HG03521 (cell line): ENCODE measurements at regions not wholly inside any gene's neighbourhood (a gene's known extent, or its start where the extent isn't known, plus 50 kb on each side); places are given as distances from the start of the nearest gene placed in this dataset.

Source experiments
- ATAC-seq: cut with Tn5 transposase; IDR thresholded peaks from one replicate; pipeline ENCODE4 v1.9.1; 2021; ENCODE audit warnings: mild to moderate bottlenecking, moderate library complexity; ENCODE audit not compliant: unreplicated experiment

- ATAC-seq, result no peak
These were observed 407.8 kb downstream of the TUSC7 start for GRCh38 chr3:117117188-117117936.

DNA sequence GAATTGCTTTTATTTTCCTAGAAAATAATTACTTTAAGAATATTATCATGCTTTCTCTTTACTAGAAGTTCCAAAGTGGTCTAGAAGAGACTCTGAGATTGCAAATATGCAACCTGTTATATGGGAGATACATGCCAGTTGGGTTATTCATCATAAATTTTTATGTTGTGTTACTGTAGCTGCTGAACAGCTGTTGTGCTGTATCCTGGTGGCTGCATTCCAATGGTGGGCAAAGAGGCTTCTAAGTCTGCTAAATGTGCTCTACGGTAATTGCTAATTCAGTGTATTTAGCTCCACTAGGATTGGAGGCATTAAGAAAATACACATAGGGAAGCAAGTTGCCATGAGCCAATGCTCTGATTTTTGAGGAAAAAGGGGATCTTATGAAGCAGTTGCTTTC lies 409.0 kb downstream of the TUSC7 start:
- no peak for ATAC-seq

- ATAC-seq, result no peak
These were observed 410.4 kb downstream of the TUSC7 start for GRCh38 chr3:117120014-117120413.

GRCh38 chr3:117122609-117123008 lies 413.0 kb downstream of the TUSC7 start:
- no peak for ATAC-seq

DNA sequence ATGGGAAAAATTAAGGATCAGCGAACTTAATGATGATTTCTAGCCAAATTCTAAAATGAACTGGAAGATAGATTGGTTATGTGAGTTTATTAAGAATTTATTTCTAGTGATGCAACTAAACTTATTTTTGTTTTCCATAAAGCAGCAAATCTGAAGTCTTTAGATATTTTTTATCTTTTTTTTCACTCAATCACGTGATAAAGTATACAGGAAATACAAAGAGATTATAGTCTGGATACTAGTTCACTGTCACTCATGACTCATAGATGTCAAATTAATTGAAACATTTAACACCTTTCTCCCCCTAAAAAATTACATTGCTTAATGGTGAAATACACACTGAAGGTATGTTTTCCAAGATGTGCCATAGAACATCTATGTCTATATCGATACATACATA lies 416.9 kb downstream of the TUSC7 start:
- ATAC-seq, result no peak

GRCh38 chr3:117126946-117127546 lies 417.5 kb downstream of the TUSC7 start:
- no peak for ATAC-seq

GRCh38 chr3:117128133-117128532 lies 418.6 kb downstream of the TUSC7 start:
- ATAC-seq, result no peak

GRCh38 chr3:117128872-117129271 lies 419.3 kb downstream of the TUSC7 start:
- ATAC-seq, result no peak

- no peak for ATAC-seq
These were observed 419.9 kb downstream of the TUSC7 start for GRCh38 chr3:117129516-117129915.

DNA sequence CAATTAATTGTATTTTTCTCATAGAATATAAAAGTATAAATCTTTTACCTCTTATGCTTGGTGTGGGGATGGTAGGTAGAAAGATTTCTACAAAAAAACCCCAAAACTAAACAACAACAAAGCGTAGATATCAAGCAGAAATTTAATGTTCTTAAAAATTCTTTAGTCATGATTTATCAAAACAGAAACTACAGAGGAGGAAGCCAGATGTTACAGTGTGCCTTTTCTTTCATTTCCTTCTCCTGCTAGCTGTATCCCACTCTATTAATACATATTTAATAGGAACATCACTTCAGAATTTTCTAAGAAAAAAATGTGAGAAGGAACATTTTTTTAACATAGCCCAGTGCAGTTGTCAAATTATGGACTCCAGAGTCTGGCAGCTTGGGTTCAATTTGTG lies 420.6 kb downstream of the TUSC7 start:
- no peak for ATAC-seq

DNA sequence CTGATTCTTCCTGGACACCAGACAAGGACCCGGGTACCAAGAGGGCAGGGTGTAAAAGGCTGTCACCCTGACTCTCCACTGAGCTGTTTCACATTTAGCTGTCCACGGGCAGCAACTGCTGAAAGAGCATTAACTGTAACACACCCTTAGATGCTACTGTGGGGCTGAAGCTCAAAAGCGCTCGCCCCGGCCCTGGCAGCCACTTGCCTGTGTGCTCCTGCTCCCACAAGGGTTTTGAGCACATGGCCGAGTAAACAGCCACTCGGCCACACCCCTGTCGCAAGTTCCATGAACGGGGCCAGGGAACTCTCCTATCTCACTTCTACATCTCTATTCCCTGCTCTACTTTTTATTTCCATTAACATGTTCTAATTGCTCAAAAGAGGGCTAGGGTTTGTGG lies 421.7 kb downstream of the TUSC7 start:
- no peak for ATAC-seq

DNA sequence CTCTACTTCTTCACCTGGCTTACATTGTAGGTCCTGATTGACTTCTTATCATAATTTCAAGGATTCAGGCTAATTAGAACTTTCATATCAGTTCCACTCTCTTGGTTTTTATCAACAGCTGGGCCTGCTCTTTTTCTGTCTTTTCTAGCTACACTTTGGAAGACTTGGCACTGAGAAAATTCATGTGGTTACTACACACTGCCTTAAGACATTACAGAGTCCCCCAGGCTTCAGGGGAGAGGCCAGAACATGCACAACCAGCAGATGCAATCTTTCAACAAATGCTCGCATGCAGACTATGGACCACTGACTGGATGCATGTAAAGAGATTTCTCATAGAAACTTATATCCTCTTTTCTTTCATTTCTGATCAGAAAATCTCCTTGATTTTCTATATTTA lies 423.5 kb downstream of the TUSC7 start:
- ATAC-seq, result no peak

GRCh38 chr3:117135207-117135606 lies 425.6 kb downstream of the TUSC7 start:
- ATAC-seq, result no peak

DNA sequence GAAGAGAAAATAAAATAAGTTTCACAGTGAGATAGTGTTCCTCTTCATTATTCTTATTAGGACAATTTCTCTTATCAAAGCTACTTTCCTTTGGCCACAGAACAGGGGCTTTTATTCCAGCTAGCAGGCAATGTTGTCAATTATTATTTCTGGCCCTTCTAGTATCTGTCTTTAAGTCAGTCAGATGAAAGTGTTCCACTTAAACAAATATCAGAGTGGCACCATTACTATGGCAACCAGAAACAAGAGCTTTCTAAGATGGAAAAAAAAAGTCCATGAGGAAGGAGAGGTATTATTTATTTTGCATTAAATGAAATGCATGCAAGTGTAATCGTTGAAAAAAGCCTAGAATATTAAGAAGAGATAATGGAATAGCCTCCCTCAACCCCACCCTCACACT lies 426.4 kb downstream of the TUSC7 start:
- ATAC-seq, result no peak

DNA sequence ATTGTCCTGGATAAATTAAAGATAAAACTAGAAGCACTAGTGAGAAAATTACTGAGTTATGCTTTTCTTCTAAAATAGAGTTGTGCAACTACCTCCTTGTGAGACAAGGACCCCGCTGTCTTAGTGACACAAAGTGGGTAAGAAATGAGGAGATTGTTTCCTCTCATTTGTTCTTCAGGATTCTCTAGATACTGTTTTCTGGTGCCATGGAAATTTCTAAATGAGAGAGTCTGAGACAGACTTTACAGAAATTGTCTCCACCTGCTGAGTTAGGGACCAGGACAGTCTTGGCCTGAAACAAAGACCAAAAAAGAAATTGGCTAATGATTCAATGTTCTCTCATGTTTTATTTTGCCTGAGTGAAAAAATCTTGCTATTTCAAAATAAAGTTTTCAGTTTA lies 427.5 kb downstream of the TUSC7 start:
- ATAC-seq, result no peak

DNA sequence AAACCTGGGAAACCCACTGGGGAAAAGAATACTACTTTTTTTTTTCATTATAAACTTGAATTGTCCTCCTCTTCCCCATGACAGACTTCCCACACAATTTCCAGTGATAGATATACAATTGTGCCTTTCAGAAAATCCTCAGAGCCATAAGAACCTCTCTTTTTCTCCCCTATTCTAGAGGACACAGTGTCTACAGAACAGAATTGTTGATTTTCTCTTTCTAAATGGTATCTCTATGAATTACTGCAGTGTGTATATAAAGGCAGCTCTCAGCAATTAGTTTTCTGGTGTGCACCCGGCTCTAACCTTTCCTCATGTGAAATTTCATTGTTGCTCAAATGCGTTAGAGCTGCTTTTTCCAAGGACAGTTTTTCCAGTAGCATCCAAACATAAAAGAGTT lies 430.1 kb downstream of the TUSC7 start:
- ATAC-seq, result no peak

GRCh38 chr3:117141812-117142211 lies 432.2 kb downstream of the TUSC7 start:
- no peak for ATAC-seq

- ATAC-seq, result no peak
These were observed 435.3 kb downstream of the TUSC7 start for GRCh38 chr3:117144853-117145252.

DNA sequence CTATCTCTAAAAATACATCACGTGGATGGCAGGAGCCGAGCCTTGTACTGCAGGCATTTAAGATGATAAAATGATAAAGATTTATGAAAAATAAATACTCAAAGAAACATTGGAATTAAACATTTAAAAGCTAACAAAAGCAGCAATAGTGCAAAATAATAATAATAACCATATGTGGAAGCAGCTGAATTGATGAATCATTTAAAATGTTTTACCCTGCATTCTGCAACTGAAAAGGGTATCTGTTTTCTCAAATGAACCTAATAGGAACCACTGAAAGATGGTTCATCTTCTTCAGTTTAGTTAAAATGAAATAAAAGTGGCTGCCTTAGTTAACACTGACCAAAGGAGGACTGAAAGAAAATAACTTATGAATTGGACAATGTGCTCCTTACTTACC lies 436.1 kb downstream of the TUSC7 start:
- ATAC-seq, result no peak

DNA sequence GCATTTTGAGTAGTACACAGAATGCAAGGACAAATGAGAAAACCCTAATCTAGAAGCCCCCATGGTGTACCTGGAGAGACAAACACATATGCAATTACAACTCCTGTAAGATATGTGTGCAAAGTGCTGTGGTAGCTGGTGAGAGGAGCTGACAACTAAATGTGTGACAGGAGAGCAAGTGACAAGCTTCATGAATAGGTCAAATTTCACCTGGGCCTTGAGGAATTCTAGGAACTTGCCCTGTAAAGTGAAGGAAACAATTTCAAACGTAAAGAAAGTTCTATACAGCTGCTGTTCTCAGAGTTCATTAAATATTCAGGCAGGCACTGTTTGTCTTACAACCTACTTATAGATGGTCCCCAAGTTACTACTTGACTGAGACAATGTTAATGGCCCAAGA lies 437.0 kb downstream of the TUSC7 start:
- no peak for ATAC-seq

GRCh38 chr3:117149584-117149983 lies 440.0 kb downstream of the TUSC7 start:
- no peak for ATAC-seq

DNA sequence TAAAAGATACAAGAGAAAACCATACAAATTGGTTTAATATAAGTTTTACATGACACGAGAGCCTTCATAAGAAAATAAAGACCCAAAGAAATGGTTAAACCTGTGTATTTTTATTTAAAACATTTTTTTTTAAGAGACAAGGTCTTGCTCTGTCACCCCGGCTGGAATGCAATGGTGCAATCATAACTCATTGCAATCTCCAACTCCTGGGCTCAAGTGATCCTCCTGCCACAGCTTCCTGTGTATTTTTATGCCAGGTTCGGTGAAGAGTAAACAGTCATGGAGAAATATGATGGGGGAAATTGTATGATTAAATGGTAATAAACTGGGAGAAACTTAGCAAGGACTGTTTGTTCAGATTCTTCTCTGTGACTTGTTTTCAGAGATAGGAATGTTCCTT lies 441.0 kb downstream of the TUSC7 start:
- ATAC-seq, result no peak

- ATAC-seq, result no peak
These were observed 450.6 kb downstream of the TUSC7 start for GRCh38 chr3:117160176-117160575.
